ENCODE measurements at regions not wholly inside any gene's neighbourhood (a gene's known extent, or its start where the extent isn't known, plus 50 kb on each side); places are given as distances from the start of the nearest gene placed in this dataset.

- Histone ChIP-seq H3K4me3 (ENCODE audit: low read depth, low read length) (no peak overlapping the region), H3K36me3 (ENCODE audit: control insufficient read depth in 2 of 2, insufficient read depth in 1 of 2, low read length in 2 of 2) (no peaks in the 10 kb centered on the region), H3K9me3 (ENCODE audit: control insufficient read depth, insufficient read depth, low read depth, low read length) (no peaks in the 10 kb centered on the region), H3K4me1 (ENCODE audit: control insufficient read depth, insufficient read depth, low read length) (no peaks in the 10 kb centered on the region), H3K27ac (ENCODE audit: extremely low read depth, low read depth, low read length) (no peak overlapping the region)
- POLR2A ChIA-PET = no interaction called here
- TF ChIP-seq PATZ1 (tag by site-specific recombination; IDR thresholded peaks at IDR 0.05) (no peak), ZNF223 (tag by site-specific recombination; IDR thresholded peaks at IDR 0.05) (no peak), ZNF747 (tag by site-specific recombination; IDR thresholded peaks at IDR 0.05) (no peak), ZBTB1 (tag by site-specific recombination; IDR thresholded peaks at IDR 0.05) (no peak), ZNF621 (tag by site-specific recombination; IDR thresholded peaks at IDR 0.05) (no peak), PRDM10 (tag by site-specific recombination; IDR thresholded peaks at IDR 0.05) (no peak), ZNF19 (tag by site-specific recombination; IDR thresholded peaks at IDR 0.05; ENCODE audit: low read depth) (no peak), TCF7L2 (IDR thresholded peaks at IDR 0.05; ENCODE audit: borderline replicate concordance, low read depth, low read length) (no peak), ZNF600 (tag by site-specific recombination; IDR thresholded peaks at IDR 0.05) (no peak), ZBTB21 (tag by site-specific recombination; IDR thresholded peaks at IDR 0.05) (no peak)
- CTCF ChIA-PET = no interaction called here
Measured at GRCh38 chr2:8076448-8077342, 605.2 kb upstream of the ID2 start.

- ChIA-PET CTCF (no interaction called here), POLR2A (no interaction called here)
- TF ChIP-seq ZNF596 (tag by site-specific recombination; IDR thresholded peaks at IDR 0.05) = no peak
- TF ChIP-seq ZNF391 (tag by site-specific recombination; IDR thresholded peaks at IDR 0.05; ENCODE audit: borderline replicate concordance, low read depth) = no peak
- no peak for TF ChIP-seq EGR2 (tag by site-specific recombination; IDR thresholded peaks at IDR 0.05; ENCODE audit: low read depth)
- no peak for TF ChIP-seq ZNF692 (tag by site-specific recombination; IDR thresholded peaks at IDR 0.05)
- TF ChIP-seq ZNF677 (tag by site-specific recombination; IDR thresholded peaks at IDR 0.05) = no peak
- no peak for TF ChIP-seq ZNF133 (tag by site-specific recombination; IDR thresholded peaks at IDR 0.05)
- H3K9me3 ChIP-seq (ENCODE audit: control insufficient read depth, insufficient read depth, low read depth, low read length) = no peaks in the 10 kb centered on the region
- no peaks in the 10 kb centered on the region for H3K4me1 ChIP-seq (ENCODE audit: control insufficient read depth, insufficient read depth, low read length)
- no peaks in the 10 kb centered on the region for H3K36me3 ChIP-seq (ENCODE audit: control insufficient read depth in 2 of 2, insufficient read depth in 1 of 2, low read length in 2 of 2)
- H3K4me3 ChIP-seq (ENCODE audit: low read depth, low read length) = no peak overlapping the region
- no peak overlapping the region for H3K27ac ChIP-seq (ENCODE audit: extremely low read depth, low read depth, low read length)
Measured at GRCh38 chr2:8078705-8079104, 603.2 kb upstream of the ID2 start.
